GM12878 (cell line): ENCODE measurements at regions not wholly inside any gene's neighbourhood (a gene's known extent, or its start where the extent isn't known, plus 50 kb on each side); places are given as distances from the start of the nearest gene placed in this dataset.

Experiments used
- ATAC-seq: fragments of 200-7000 bp; cut with Tn5 transposase; 3 replicates; pipeline ENCODE4 v1.9.1; 2020; ENCODE audit warnings: mild to moderate bottlenecking, moderate library complexity
- BruUV-seq: library from RNA; stranded (reverse); fragments of 400-500 nt; replicated peaks from 2 replicates; lab custom pipeline; 2021; lab: Mats Ljungman, UMichigan
- CTCF ChIA-PET: fragments of 300-600 bp; sonication (Branson Sonifier 250); formaldehyde crosslinking; extraction: SDS; loops from one replicate; lab custom pipeline; 2021; ENCODE audit warnings: inconsistent platforms; lab: Yijun Ruan, JAX
- POLR2A ChIA-PET: fragments of 350-600 bp; formaldehyde crosslinking; extraction: SDS; loops from one replicate; lab custom pipeline; 2021; ENCODE audit warnings: inconsistent platforms; lab: Charles Lee
- RAD21 ChIA-PET: fragments of 300-600 bp; sonication (Branson Sonifier 250); formaldehyde crosslinking; loops from one replicate; lab custom pipeline; 2023; ENCODE audit warnings: antibody characterized with exemption; ENCODE audit not compliant: unreplicated experiment; lab: Charles Lee
- SMC1A ChIA-PET: fragments of 300-600 bp; sonication (Branson Sonifier 250); formaldehyde crosslinking; loops from one replicate; lab custom pipeline; 2023; ENCODE audit not compliant: unreplicated experiment, uncharacterized antibody; lab: Charles Lee
- DNase-seq: peaks from one replicate; pipeline ENCODE4 v3.0.0-alpha.2; 2011; ENCODE audit warnings: low read depth, low spot score
- FAIRE-seq: peaks from 3 replicates; lab custom pipeline; 2011; peaks lifted over from hg19 to GRCh38; lab: Jason Lieb, UNC
- H2AFZ ChIP-seq: 2 replicates; pipeline ENCODE4 v1.6.0; 2011; ENCODE audit warnings: low read depth, low read length, control low read depth; ENCODE audit not compliant: control insufficient read depth
- H3K27ac ChIP-seq: 2 replicates; pipeline ENCODE4 v1.5.1; 2011; ENCODE audit warnings: control low read depth; ENCODE audit not compliant: control insufficient read depth, insufficient read depth
- H3K27me3 ChIP-seq, 2 experiments: replicated peaks in 1 of 2; 2 replicates each; pipeline versions ENCODE4 v1.6.0 to v1.6.1; 2011; ENCODE audit warnings: low read length in 1 of 2; ENCODE audit not compliant: control insufficient read depth in 2 of 2, insufficient read depth in 2 of 2
- H3K36me3 ChIP-seq, 2 experiments: 2 replicates each; pipeline ENCODE4 v1.5.1; 2011; ENCODE audit warnings: low read length in 1 of 2; ENCODE audit not compliant: control insufficient read depth in 2 of 2, insufficient read depth in 2 of 2
- H3K4me1 ChIP-seq: 2 replicates; pipeline ENCODE4 v1.6.1; 2011; ENCODE audit warnings: mild to moderate bottlenecking, low read length, moderate library complexity, mixed read lengths; ENCODE audit not compliant: control insufficient read depth, insufficient read depth
- H3K4me2 ChIP-seq: 2 replicates; pipeline ENCODE4 v1.6.0; 2011; ENCODE audit warnings: control low read depth; ENCODE audit not compliant: control insufficient read depth, insufficient read depth
- H3K4me3 ChIP-seq: fragments of 200-600 bp; sonication (generic); 2 replicates; pipeline ENCODE4 v1.5.1; 2016
- H3K79me2 ChIP-seq: 2 replicates; pipeline ENCODE4 v1.6.0; 2011; ENCODE audit warnings: low read length; ENCODE audit not compliant: control insufficient read depth, insufficient read depth
- H3K9ac ChIP-seq: 2 replicates; pipeline ENCODE4 v1.8.0; 2011; ENCODE audit warnings: low read length, control low read depth, mixed read lengths; ENCODE audit not compliant: control insufficient read depth, insufficient read depth
- H3K9me3 ChIP-seq: replicated peaks from 3 replicates; pipeline ENCODE4 v1.5.1; 2011; ENCODE audit warnings: mild to moderate bottlenecking, low read length; ENCODE audit not compliant: control insufficient read depth, insufficient read depth
- H4K20me1 ChIP-seq: 2 replicates; pipeline ENCODE4 v1.6.0; 2011; ENCODE audit not compliant: control insufficient read depth, insufficient read depth
- BACH1 ChIP-seq: fragments of 450-650 bp; IDR thresholded peaks from 2 replicates; pipeline ENCODE4 v1.6.1; 2017; ENCODE audit warnings: mild to moderate bottlenecking, borderline replicate concordance
- CBFB ChIP-seq: IDR thresholded peaks from 2 replicates; pipeline ENCODE4 v1.6.1; 2016; ENCODE audit warnings: antibody characterized with exemption, low read depth
- ETV6 ChIP-seq, 2 experiments: fragments of 450-650 bp in 1 of 2; IDR thresholded peaks in 1 of 2; conservative IDR thresholded peaks in 1 of 2; 2 replicates each; pipeline ENCODE4 v1.6.1; 2014; ENCODE audit warnings: antibody characterized with exemption in 1 of 2, borderline replicate concordance in 1 of 2, low read depth in 1 of 2, mild to moderate bottlenecking in 1 of 2, moderate library complexity in 1 of 2
- FOXM1 ChIP-seq: IDR thresholded peaks from 2 replicates; pipeline ENCODE4 v1.6.1; 2012; ENCODE audit warnings: low read depth, mild to moderate bottlenecking, inconsistent platforms, low read length, moderate library complexity
- IRF4 ChIP-seq: IDR thresholded peaks from 2 replicates; pipeline ENCODE4 v1.6.1; 2011; ENCODE audit warnings: low read depth, low read length
- KLF5 ChIP-seq: fragments of 450-650 bp; IDR thresholded peaks from 2 replicates; pipeline ENCODE4 v1.6.1; 2014; ENCODE audit warnings: mild to moderate bottlenecking; ENCODE audit not compliant: partially characterized antibody
- LARP7 ChIP-seq: fragments of 450-650 bp; IDR thresholded peaks from 2 replicates; pipeline ENCODE4 v1.6.1; 2017; ENCODE audit warnings: mild to moderate bottlenecking
- MEF2A ChIP-seq: IDR thresholded peaks from 2 replicates; pipeline ENCODE4 v1.6.1; 2011; ENCODE audit warnings: low read depth, mild to moderate bottlenecking, low read length, moderate library complexity; ENCODE audit not compliant: insufficient read depth
- MTA2 ChIP-seq: fragments of 450-650 bp; IDR thresholded peaks from 2 replicates; pipeline ENCODE4 v1.6.1; 2016; ENCODE audit warnings: low read depth, mild to moderate bottlenecking, moderate library complexity
- MYC ChIP-seq: IDR thresholded peaks from 2 replicates; pipeline ENCODE4 v1.6.1; 2011; ENCODE audit warnings: mild to moderate bottlenecking, low read length, moderate library complexity, inconsistent platforms; ENCODE audit not compliant: insufficient read depth, insufficient replicate concordance, insufficient read length, severe bottlenecking
- NFIC ChIP-seq: IDR thresholded peaks from 2 replicates; pipeline ENCODE4 v1.6.1; 2012; ENCODE audit warnings: low read depth, mild to moderate bottlenecking, inconsistent platforms, low read length, moderate library complexity
- POLR2A ChIP-seq: IDR thresholded peaks from 2 replicates; pipeline ENCODE4 v1.6.1; 2011; ENCODE audit warnings: low read depth, mild to moderate bottlenecking, low read length
- POU2F2 ChIP-seq: IDR thresholded peaks from 3 replicates; pipeline ENCODE4 v1.6.1; 2011; ENCODE audit warnings: low read depth, mild to moderate bottlenecking, low read length, borderline replicate concordance
- PRDM15 ChIP-seq: fragments of 450-650 bp; formaldehyde crosslinking; IDR thresholded peaks from 2 replicates; pipeline ENCODE4 v1.4.0; 2020; ENCODE audit warnings: mild to moderate bottlenecking, moderate library complexity
- SIX5 ChIP-seq: IDR thresholded peaks from 2 replicates; pipeline ENCODE4 v1.6.1; 2011; ENCODE audit warnings: mild to moderate bottlenecking, low read depth, low read length, moderate library complexity; ENCODE audit not compliant: severe bottlenecking
- SMAD1 ChIP-seq: fragments of 450-650 bp; IDR thresholded peaks from 2 replicates; pipeline ENCODE4 v1.6.1; 2018; ENCODE audit warnings: mild to moderate bottlenecking, low read depth; ENCODE audit not compliant: partially characterized antibody
- TCF12 ChIP-seq: IDR thresholded peaks from 2 replicates; pipeline ENCODE4 v1.6.1; 2011; ENCODE audit warnings: low read depth, mild to moderate bottlenecking, low read length
- TCF7 ChIP-seq: IDR thresholded peaks from 2 replicates; pipeline ENCODE4 v1.6.1; 2014; ENCODE audit warnings: antibody characterized with exemption, borderline replicate concordance
- WGBS: methylation state at CpG from one replicate; pipeline ENCODE4 v1.1.6; 2016; ENCODE audit warnings: low lambda C conversion rate; ENCODE audit not compliant: insufficient replicate concordance, insufficient coverage; ENCODE audit errors: missing lambda C conversion rate; 5-methylcytosine and 5-hydroxymethylcytosine counted together
- in situ Hi-C: fragments of 300-500 bp; cut with MboI; formaldehyde crosslinking; loops from 9 replicates; pipeline ENCODE4 v1.14.3; 2018; ENCODE audit warnings: mixed read lengths
- intact Hi-C: fragments of 100-400 bp; cut with micrococcal nuclease; formaldehyde crosslinking; loops from one replicate; pipeline ENCODE4 v1.14.2; 2022; ENCODE audit not compliant: unreplicated experiment
- TF ChIP-seq, protein P1 (sequence below): fragments of 450-650 bp; IDR thresholded peaks from 2 replicates; pipeline ENCODE4 v1.6.1; 2017; ENCODE audit warnings: antibody characterized with exemption, mild to moderate bottlenecking, moderate library complexity

GRCh38 chr6:47890326-47890875, 108.6 kb downstream of the OPN5 start:
- intact Hi-C loops, result no loop called here
- Histone ChIP-seq H3K9me3 (no peaks in the 10 kb centered on the region), H3K79me2 (no peaks in the 10 kb centered on the region), H3K36me3 (no peaks in the 10 kb centered on the region), H3K27me3 (no peaks in the 10 kb centered on the region), H3K9ac (no peak overlapping the region), H4K20me1 (no peaks in the 10 kb centered on the region), H2AFZ (no peak overlapping the region), H3K4me3 (no peak overlapping the region), H3K27ac (no peak overlapping the region), H3K4me2 (no peak overlapping the region), H3K4me1 (no peaks in the 10 kb centered on the region)
- BruUV-seq, result no TSS peak
- ATAC-seq, result no peak
- FAIRE-seq, result no peak
- ChIA-PET POLR2A (no interaction called here), SMC1A (no interaction called here), CTCF (no interaction called here), RAD21 (no interaction called here)
- 8% methylated on average over 7 of the region's 7 CpGs for WGBS
- in situ Hi-C loops, result no loop called here
- DNase-seq, result no peak
- TF ChIP-seq MTA2 (no peak), KLF5 (no peak), TCF12 (no peak), BACH1 (no peak), POU2F2 (no peak), SIX5 (no peak), MEF2A (no peak), IRF4 (no peak), NFIC (no peak), MYC (no peak), LARP7 (no peak), TCF7 (no peak), ETV6 (conservative IDR thresholded peaks at IDR 0.05 in 1 of 2, IDR thresholded peaks at IDR 0.05 in 1 of 2; ENCODE audit: borderline replicate concordance in 1 of 2, low read depth in 1 of 2) (no peak), SMAD1 (no peak), POLR2A (no peak), CBFB (no peak), PRDM15 (CRISPR knock-in tag) (no peak), FOXM1 (no peak)
- TF ChIP-seq, protein P1, sequence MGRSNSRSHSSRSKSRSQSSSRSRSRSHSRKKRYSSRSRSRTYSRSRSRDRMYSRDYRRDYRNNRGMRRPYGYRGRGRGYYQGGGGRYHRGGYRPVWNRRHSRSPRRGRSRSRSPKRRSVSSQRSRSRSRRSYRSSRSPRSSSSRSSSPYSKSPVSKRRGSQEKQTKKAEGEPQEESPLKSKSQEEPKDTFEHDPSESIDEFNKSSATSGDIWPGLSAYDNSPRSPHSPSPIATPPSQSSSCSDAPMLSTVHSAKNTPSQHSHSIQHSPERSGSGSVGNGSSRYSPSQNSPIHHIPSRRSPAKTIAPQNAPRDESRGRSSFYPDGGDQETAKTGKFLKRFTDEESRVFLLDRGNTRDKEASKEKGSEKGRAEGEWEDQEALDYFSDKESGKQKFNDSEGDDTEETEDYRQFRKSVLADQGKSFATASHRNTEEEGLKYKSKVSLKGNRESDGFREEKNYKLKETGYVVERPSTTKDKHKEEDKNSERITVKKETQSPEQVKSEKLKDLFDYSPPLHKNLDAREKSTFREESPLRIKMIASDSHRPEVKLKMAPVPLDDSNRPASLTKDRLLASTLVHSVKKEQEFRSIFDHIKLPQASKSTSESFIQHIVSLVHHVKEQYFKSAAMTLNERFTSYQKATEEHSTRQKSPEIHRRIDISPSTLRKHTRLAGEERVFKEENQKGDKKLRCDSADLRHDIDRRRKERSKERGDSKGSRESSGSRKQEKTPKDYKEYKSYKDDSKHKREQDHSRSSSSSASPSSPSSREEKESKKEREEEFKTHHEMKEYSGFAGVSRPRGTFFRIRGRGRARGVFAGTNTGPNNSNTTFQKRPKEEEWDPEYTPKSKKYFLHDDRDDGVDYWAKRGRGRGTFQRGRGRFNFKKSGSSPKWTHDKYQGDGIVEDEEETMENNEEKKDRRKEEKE, result no peak
